NCI-H2107 treated with DMSO at 0.1 percent for 48 hours (cell line): ENCODE measurements at regions not wholly inside any gene's neighbourhood (a gene's known extent, or its start where the extent isn't known, plus 50 kb on each side); places are given as distances from the start of the nearest gene placed in this dataset.

ENCODE experiments used
- DNase-seq: peaks from one replicate; lab custom pipeline; 2025; ENCODE audit not compliant: unreplicated experiment; lab: John Stamatoyannopoulos, UW

GRCh38 chr4:82036181-82036580, 337.6 kb downstream of the HNRNPD start:
- no peak for DNase-seq

- DNase-seq: no peak
Measured at GRCh38 chr4:82034878-82035277, 338.9 kb downstream of the HNRNPD start.

- DNase-seq: no peak
Measured at GRCh38 chr4:82033862-82034261, 339.9 kb downstream of the HNRNPD start.

GRCh38 chr4:82031376-82031927, 342.3 kb downstream of the HNRNPD start:
- DNase-seq: no peak

GRCh38 chr4:82017680-82018079, 356.1 kb downstream of the HNRNPD start:
- DNase-seq: no peak

GRCh38 chr4:82005158-82005557, 368.6 kb downstream of the HNRNPD start:
- no peak for DNase-seq

GRCh38 chr4:81997313-81997712, 376.5 kb downstream of the HNRNPD start:
- no peak for DNase-seq

GRCh38 chr4:81990898-81991297, 382.9 kb downstream of the HNRNPD start:
- DNase-seq: no peak

GRCh38 chr4:81990211-81990610, 383.6 kb downstream of the HNRNPD start:
- no peak for DNase-seq

- DNase-seq: no peak
Measured at GRCh38 chr4:81989202-81989601, 384.6 kb downstream of the HNRNPD start.

GRCh38 chr4:81988178-81988577, 385.6 kb downstream of the HNRNPD start:
- DNase-seq: no peak

GRCh38 chr4:81984746-81985145, 389.0 kb downstream of the HNRNPD start:
- DNase-seq: no peak

- DNase-seq: no peak
Measured at GRCh38 chr4:81982846-81983540, 390.8 kb downstream of the HNRNPD start.

GRCh38 chr4:81981218-81981617, 392.6 kb downstream of the HNRNPD start:
- no peak for DNase-seq

GRCh38 chr4:81974523-81974922, 399.3 kb downstream of the HNRNPD start:
- DNase-seq: no peak

GRCh38 chr4:81971637-81972381, 402.0 kb downstream of the HNRNPD start:
- no peak for DNase-seq

GRCh38 chr4:81971061-81971460, 402.7 kb downstream of the HNRNPD start:
- no peak for DNase-seq

GRCh38 chr4:81970454-81970853, 403.3 kb downstream of the HNRNPD start:
- DNase-seq: no peak

GRCh38 chr4:81966676-81967075, 407.1 kb downstream of the HNRNPD start:
- no peak for DNase-seq

GRCh38 chr4:81965911-81966310, 407.9 kb downstream of the HNRNPD start:
- DNase-seq: no peak

GRCh38 chr4:81965454-81965853, 408.3 kb downstream of the HNRNPD start:
- DNase-seq: no peak

GRCh38 chr4:81963763-81964020, 410.1 kb downstream of the HNRNPD start:
- DNase-seq: no peak
